Osteocyte (in vitro differentiated cells): ENCODE measurements at regions not wholly inside any gene's neighbourhood (a gene's known extent, or its start where the extent isn't known, plus 50 kb on each side); places are given as distances from the start of the nearest gene placed in this dataset.
"Not testable (repeated sequence)": the region's sequence is repeated elsewhere in the genome, so short reads cannot be mapped to it uniquely, and the experiment has no call there.

Source experiments
- DNase-seq: peaks from one replicate; pipeline ENCODE4 v3.0.0; 2021; ENCODE audit warnings: mixed read lengths; ENCODE audit not compliant: unreplicated experiment; ENCODE audit errors: extremely low spot score
- H3K27ac Mint-ChIP-seq: one replicate; pipeline ENCODE4 v1.8.0; 2021; ENCODE audit warnings: mild to moderate bottlenecking, mixed read lengths; ENCODE audit not compliant: unreplicated experiment
- H3K27me3 Mint-ChIP-seq: one replicate; pipeline ENCODE4 v1.8.0; 2021; ENCODE audit warnings: mixed read lengths; ENCODE audit not compliant: unreplicated experiment
- H3K36me3 Mint-ChIP-seq: one replicate; pipeline ENCODE4 v1.8.0; 2021; ENCODE audit warnings: mixed read lengths; ENCODE audit not compliant: unreplicated experiment
- H3K4me1 Mint-ChIP-seq: one replicate; pipeline ENCODE4 v1.8.0; 2021; ENCODE audit warnings: mixed read lengths; ENCODE audit not compliant: unreplicated experiment
- H3K4me3 Mint-ChIP-seq: one replicate; pipeline ENCODE4 v1.8.0; 2021; ENCODE audit warnings: mild to moderate bottlenecking, moderate library complexity, mixed read lengths; ENCODE audit not compliant: unreplicated experiment
- H3K9me3 Mint-ChIP-seq: one replicate; pipeline ENCODE4 v1.8.0; 2021; ENCODE audit warnings: mixed read lengths; ENCODE audit not compliant: unreplicated experiment
- TF ChIP-seq, protein P1 (sequence below): fragments of 200-600 bp; sonication (generic); IDR thresholded peaks from 2 replicates; pipeline ENCODE4 v1.5.0; 2021; ENCODE audit warnings: antibody characterized with exemption, mild to moderate bottlenecking, moderate library complexity

GRCh38 chr6:115214283-115214682 is 846.4 kb downstream of the FRK start:
- TF ChIP-seq, protein P1, sequence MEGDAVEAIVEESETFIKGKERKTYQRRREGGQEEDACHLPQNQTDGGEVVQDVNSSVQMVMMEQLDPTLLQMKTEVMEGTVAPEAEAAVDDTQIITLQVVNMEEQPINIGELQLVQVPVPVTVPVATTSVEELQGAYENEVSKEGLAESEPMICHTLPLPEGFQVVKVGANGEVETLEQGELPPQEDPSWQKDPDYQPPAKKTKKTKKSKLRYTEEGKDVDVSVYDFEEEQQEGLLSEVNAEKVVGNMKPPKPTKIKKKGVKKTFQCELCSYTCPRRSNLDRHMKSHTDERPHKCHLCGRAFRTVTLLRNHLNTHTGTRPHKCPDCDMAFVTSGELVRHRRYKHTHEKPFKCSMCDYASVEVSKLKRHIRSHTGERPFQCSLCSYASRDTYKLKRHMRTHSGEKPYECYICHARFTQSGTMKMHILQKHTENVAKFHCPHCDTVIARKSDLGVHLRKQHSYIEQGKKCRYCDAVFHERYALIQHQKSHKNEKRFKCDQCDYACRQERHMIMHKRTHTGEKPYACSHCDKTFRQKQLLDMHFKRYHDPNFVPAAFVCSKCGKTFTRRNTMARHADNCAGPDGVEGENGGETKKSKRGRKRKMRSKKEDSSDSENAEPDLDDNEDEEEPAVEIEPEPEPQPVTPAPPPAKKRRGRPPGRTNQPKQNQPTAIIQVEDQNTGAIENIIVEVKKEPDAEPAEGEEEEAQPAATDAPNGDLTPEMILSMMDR, result no peak
- Mint-ChIP-seq H3K9me3 (peaks cover 11% of the 10 kb centered on the region), H3K36me3 (no peaks in the 10 kb centered on the region), H3K27ac (no peak overlapping the region), H3K4me1 (no peaks in the 10 kb centered on the region), H3K4me3 (no peak overlapping the region), H3K27me3 (no peaks in the 10 kb centered on the region)
- no peak for DNase-seq

DNA sequence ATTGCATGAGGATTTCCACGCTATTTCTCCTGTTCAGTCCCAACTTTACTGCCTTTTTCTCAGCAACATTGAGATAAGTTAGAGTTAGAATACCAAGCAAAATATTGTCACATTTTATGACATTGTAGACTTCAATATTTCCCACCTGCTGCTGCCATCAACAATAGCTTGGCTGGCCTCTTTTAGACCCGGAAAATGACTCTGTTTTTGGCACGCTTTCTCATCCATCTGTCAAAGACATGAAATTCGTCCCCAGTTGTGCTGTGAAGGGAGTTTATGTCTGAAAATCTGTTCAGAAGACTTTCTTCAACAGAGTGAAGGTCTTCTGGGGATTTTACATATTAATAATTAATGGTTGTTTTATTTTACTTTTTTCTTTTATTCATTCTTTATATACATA is 857.3 kb downstream of the FRK start:
- Mint-ChIP-seq H3K9me3 (peaks cover 5% of the 10 kb centered on the region), H3K36me3 (no peaks in the 10 kb centered on the region), H3K4me3 (no peak overlapping the region), H3K4me1 (no peaks in the 10 kb centered on the region), H3K27ac (no peak overlapping the region), H3K27me3 (peaks cover 2% of the 10 kb centered on the region)
- TF ChIP-seq, protein P1, result no peak
- DNase-seq, result no peak

GRCh38 chr6:115194981-115195638 is 852.3 kb upstream of the HS3ST5 start:
- Mint-ChIP-seq H3K4me1 (no peaks in the 10 kb centered on the region), H3K4me3 (no peak overlapping the region), H3K9me3 (no peaks in the 10 kb centered on the region), H3K36me3 (no peaks in the 10 kb centered on the region), H3K27ac (no peak overlapping the region), H3K27me3 (no peaks in the 10 kb centered on the region)
- DNase-seq, result no peak
- TF ChIP-seq, protein P1, result no peak

GRCh38 chr6:115191989-115192388 is 849.2 kb upstream of the HS3ST5 start:
- Mint-ChIP-seq H3K4me1 (no peaks in the 10 kb centered on the region), H3K36me3 (no peaks in the 10 kb centered on the region), H3K27me3 (no peaks in the 10 kb centered on the region), H3K27ac (no peak overlapping the region), H3K4me3 (no peak overlapping the region), H3K9me3 (no peaks in the 10 kb centered on the region)
- no peak for DNase-seq
- TF ChIP-seq, protein P1, result no peak

DNA sequence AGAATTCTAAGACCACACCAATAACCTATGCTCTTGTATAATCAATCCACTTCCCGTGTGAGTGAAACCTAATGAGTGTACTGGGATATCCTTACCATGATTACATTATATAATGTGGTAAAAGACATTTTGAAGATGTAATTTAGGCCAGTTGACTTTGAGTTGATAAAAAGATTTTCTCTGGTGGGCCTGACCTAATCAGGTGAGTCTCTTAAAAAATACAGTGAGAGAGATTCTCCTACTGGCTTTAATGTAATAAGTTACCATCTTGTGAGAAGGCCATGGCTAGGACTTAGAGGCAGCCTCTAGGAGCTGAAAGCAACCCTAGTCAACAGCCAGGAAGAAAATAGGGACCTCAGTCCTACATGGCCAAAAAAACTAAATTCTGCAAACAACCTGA is 847.7 kb upstream of the HS3ST5 start:
- Mint-ChIP-seq H3K4me1 (no peaks in the 10 kb centered on the region), H3K4me3 (no peak overlapping the region)

DNA sequence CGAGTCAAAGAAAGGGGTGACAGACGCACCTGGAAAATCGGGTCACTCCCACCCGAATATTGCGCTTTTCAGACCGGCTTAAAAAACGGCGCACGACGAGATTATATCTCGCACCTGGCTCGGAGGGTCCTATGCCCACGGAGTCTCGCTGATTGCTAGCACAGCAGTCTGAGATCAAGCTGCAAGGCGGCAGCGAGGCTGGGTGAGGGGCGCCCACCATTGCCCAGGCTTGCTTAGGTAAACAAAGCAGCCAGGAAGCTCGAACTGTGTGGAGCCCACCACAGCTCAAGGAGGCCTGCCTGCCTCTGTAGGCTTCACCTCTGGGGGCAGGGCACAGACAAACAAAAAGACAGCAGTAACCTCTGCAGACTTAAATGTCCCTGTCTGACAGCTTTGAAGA is 832.6 kb upstream of the HS3ST5 start:
- not testable (repeated sequence) for H3K4me3 Mint-ChIP-seq, H3K36me3 Mint-ChIP-seq, H3K4me1 Mint-ChIP-seq, H3K9me3 Mint-ChIP-seq, H3K27ac Mint-ChIP-seq, H3K27me3 Mint-ChIP-seq, DNase-seq

More for the DNA sequence above, 847.7 kb upstream of the HS3ST5 start:
- Mint-ChIP-seq H3K27ac (no peak overlapping the region), H3K9me3 (no peaks in the 10 kb centered on the region), H3K27me3 (no peaks in the 10 kb centered on the region), H3K36me3 (no peaks in the 10 kb centered on the region)
- TF ChIP-seq, protein P1, result no peak
- no peak for DNase-seq

- not testable (repeated sequence) for H3K27ac Mint-ChIP-seq
These were observed 823.1 kb upstream of the HS3ST5 start for GRCh38 chr6:115165912-115166311.

More at GRCh38 chr6:115165912-115166311, 823.1 kb upstream of the HS3ST5 start:
- H3K27me3 Mint-ChIP-seq, H3K4me1 Mint-ChIP-seq, H3K36me3 Mint-ChIP-seq, H3K4me3 Mint-ChIP-seq, DNase-seq, H3K9me3 Mint-ChIP-seq: not testable (repeated sequence)
